ENCODE measurements at regions not wholly inside any gene's neighbourhood (a gene's known extent, or its start where the extent isn't known, plus 50 kb on each side); places are given as distances from the start of the nearest gene placed in this dataset.

GRCh38 chr3:90128391-90128790 lies 1021.0 kb downstream of the EPHA3 start:
- intact Hi-C loops (cut with DNase I; ENCODE audit: low total_unique reads), result no loop called here
- Histone ChIP-seq H3K27ac (no peak overlapping the region), H3K36me3 (no peaks in the 10 kb centered on the region), H3K9me3 (no peaks in the 10 kb centered on the region), H3K27me3 (no peaks in the 10 kb centered on the region), H3K4me1 (no peaks in the 10 kb centered on the region), H3K4me3 (no peak overlapping the region)
- TF ChIP-seq CTCF (IDR thresholded peaks at IDR 0.05), result no peak
- TF ChIP-seq POLR2A (IDR thresholded peaks at IDR 0.05), result no peak
- no peak for DNase-seq

- no peaks in the 10 kb centered on the region for H3K27me3 ChIP-seq
- DNase-seq, result no peak
- H3K4me3 ChIP-seq, result no peak overlapping the region
- H3K9me3 ChIP-seq, result no peaks in the 10 kb centered on the region
- H3K36me3 ChIP-seq, result no peaks in the 10 kb centered on the region
- no peak overlapping the region for H3K27ac ChIP-seq
- intact Hi-C loops (cut with DNase I; ENCODE audit: low total_unique reads), result no loop called here
- TF ChIP-seq CTCF (IDR thresholded peaks at IDR 0.05) (no peak), POLR2A (IDR thresholded peaks at IDR 0.05) (no peak)
- H3K4me1 ChIP-seq, result no peaks in the 10 kb centered on the region
These were observed 1022.3 kb downstream of the EPHA3 start for GRCh38 chr3:90129730-90130129.

GRCh38 chr3:90132197-90132596 lies 1024.8 kb downstream of the EPHA3 start:
- intact Hi-C loops (cut with DNase I; ENCODE audit: low total_unique reads), result no loop called here
- H3K27ac ChIP-seq, result no peak overlapping the region
- TF ChIP-seq POLR2A (IDR thresholded peaks at IDR 0.05) (no peak), CTCF (IDR thresholded peaks at IDR 0.05) (no peak)
- no peaks in the 10 kb centered on the region for H3K36me3 ChIP-seq
- DNase-seq, result no peak
- no peaks in the 10 kb centered on the region for H3K9me3 ChIP-seq
- no peaks in the 10 kb centered on the region for H3K27me3 ChIP-seq
- no peak overlapping the region for H3K4me3 ChIP-seq
- no peaks in the 10 kb centered on the region for H3K4me1 ChIP-seq

- intact Hi-C loops (cut with DNase I; ENCODE audit: low total_unique reads), result no loop called here
- Histone ChIP-seq H3K9me3 (no peaks in the 10 kb centered on the region), H3K27ac (no peak overlapping the region), H3K27me3 (no peaks in the 10 kb centered on the region), H3K4me1 (no peaks in the 10 kb centered on the region), H3K4me3 (no peak overlapping the region), H3K36me3 (no peaks in the 10 kb centered on the region)
- no peak for TF ChIP-seq CTCF (IDR thresholded peaks at IDR 0.05)
- no peak for TF ChIP-seq POLR2A (IDR thresholded peaks at IDR 0.05)
- no peak for DNase-seq
These were observed 1026.7 kb downstream of the EPHA3 start for GRCh38 chr3:90134090-90134489.

GRCh38 chr3:90136456-90137191 lies 1029.2 kb downstream of the EPHA3 start:
- Histone ChIP-seq H3K27me3 (no peaks in the 10 kb centered on the region), H3K27ac (no peak overlapping the region), H3K4me1 (no peaks in the 10 kb centered on the region), H3K9me3 (no peaks in the 10 kb centered on the region), H3K36me3 (no peaks in the 10 kb centered on the region), H3K4me3 (no peak overlapping the region)
- intact Hi-C loops (cut with DNase I; ENCODE audit: low total_unique reads), result no loop called here
- DNase-seq, result no peak
- no peak for TF ChIP-seq POLR2A (IDR thresholded peaks at IDR 0.05)
